Panc1 (cell line): ENCODE measurements at regions not wholly inside any gene's neighbourhood (a gene's known extent, or its start where the extent isn't known, plus 50 kb on each side); places are given as distances from the start of the nearest gene placed in this dataset.

Experiments used
- ATAC-seq: fragments of 200-7000 bp; cut with Tn5 transposase; 2 replicates; pipeline ENCODE4 v1.9.1; 2020; ENCODE audit warnings: mild to moderate bottlenecking, moderate library complexity
- BruUV-seq: library from RNA; stranded (reverse); fragments of 400-500 nt; replicated peaks from 2 replicates; lab custom pipeline; 2021; lab: Mats Ljungman, UMichigan
- CTCF ChIA-PET: fragments of 300-600 bp; sonication (Branson Sonifier 250); formaldehyde crosslinking; loops from one replicate; lab custom pipeline; 2022; ENCODE audit warnings: antibody characterized with exemption; lab: Charles Lee
- POLR2A ChIA-PET: fragments of 300-600 bp; sonication (Branson Sonifier 250); formaldehyde crosslinking; loops from one replicate; lab custom pipeline; 2022; ENCODE audit warnings: antibody characterized with exemption; lab: Charles Lee
- DNase-seq: peaks from one replicate; pipeline ENCODE4 v3.0.0-alpha.2; 2010; ENCODE audit warnings: low read depth, low spot score
- H3K27ac ChIP-seq: 2 replicates; pipeline ENCODE4 v1.5.1; 2011; ENCODE audit warnings: mild to moderate bottlenecking, low read length, inconsistent platforms
- H3K27me3 ChIP-seq: fragments of 200-500 bp; sonication (Bioruptor generic); 2 replicates; pipeline ENCODE4 v1.6.0; 2014; ENCODE audit warnings: low read length, inconsistent platforms; ENCODE audit not compliant: control insufficient read depth, insufficient read depth
- H3K36me3 ChIP-seq: fragments of 200-500 bp; sonication (Bioruptor generic); 2 replicates; pipeline ENCODE4 v1.5.1; 2014; ENCODE audit warnings: inconsistent platforms, mild to moderate bottlenecking, low read length, moderate library complexity; ENCODE audit not compliant: control insufficient read depth, insufficient read depth
- H3K4me1 ChIP-seq: 2 replicates; pipeline ENCODE4 v1.5.1; 2011; ENCODE audit warnings: inconsistent platforms, mild to moderate bottlenecking, low read length, moderate library complexity; ENCODE audit not compliant: control insufficient read depth, insufficient read depth
- H3K4me3 ChIP-seq, 2 experiments: 2 replicates each; pipeline ENCODE4 v1.5.1; 2011 to 2012; ENCODE audit warnings: low read depth in 2 of 2, low read length in 2 of 2, mild to moderate bottlenecking in 2 of 2, inconsistent platforms in 1 of 2, moderate library complexity in 1 of 2
- H3K9me3 ChIP-seq: fragments of 200-500 bp; sonication (Bioruptor generic); 2 replicates; pipeline ENCODE4 v1.5.1; 2014; ENCODE audit warnings: low read depth, mild to moderate bottlenecking, inconsistent platforms, low read length, moderate library complexity; ENCODE audit not compliant: control insufficient read depth, insufficient read depth
- CTCF ChIP-seq: fragments of 450-650 bp; IDR thresholded peaks from 2 replicates; pipeline ENCODE4 v1.5.1; 2017; ENCODE audit warnings: mild to moderate bottlenecking
- POLR2AphosphoS5 ChIP-seq: IDR thresholded peaks from 2 replicates; pipeline ENCODE4 v1.6.1; 2012; ENCODE audit warnings: mild to moderate bottlenecking, low read depth, low read length, moderate library complexity
- SIN3A ChIP-seq: IDR thresholded peaks from 2 replicates; pipeline ENCODE4 v1.6.1; 2012; ENCODE audit warnings: low read depth, mild to moderate bottlenecking, low read length, moderate library complexity, borderline replicate concordance; ENCODE audit not compliant: insufficient read depth
- TCF7L2 ChIP-seq: IDR thresholded peaks from 2 replicates; pipeline ENCODE4 v1.6.1; 2011; ENCODE audit warnings: mild to moderate bottlenecking, low read depth, low read length, inconsistent platforms
- in situ Hi-C: cut with HindIII; loops from 2 replicates; pipeline ENCODE4 v1.10.0; 2016; ENCODE audit warnings: low sequenced_read_pairs, low pct_unique_long_range_greater_than_20kb
- intact Hi-C: fragments of 100-400 bp; cut with micrococcal nuclease; formaldehyde crosslinking; loops from one replicate; pipeline ENCODE4 v1.10.0; 2022; ENCODE audit not compliant: unreplicated experiment
- TF ChIP-seq, protein P1 (sequence below), 2 experiments: IDR thresholded peaks; 2 replicates each; pipeline ENCODE4 v1.6.1; 2011 to 2012; ENCODE audit warnings: low read depth in 2 of 2, control low read depth in 1 of 2, low read length in 1 of 2, mild to moderate bottlenecking in 1 of 2, moderate library complexity in 1 of 2; ENCODE audit not compliant: insufficient read depth in 1 of 2

- Histone ChIP-seq H3K4me1 (no peaks in the 10 kb centered on the region), H3K27ac (no peak overlapping the region), H3K36me3 (no peaks in the 10 kb centered on the region), H3K4me3 (no peak overlapping the region), H3K9me3 (no peaks in the 10 kb centered on the region), H3K27me3 (no peaks in the 10 kb centered on the region)
- no TSS peak for BruUV-seq
- TF ChIP-seq POLR2AphosphoS5: no peak
- no peak for TF ChIP-seq CTCF
- no peak for TF ChIP-seq TCF7L2
- TF ChIP-seq, protein P1, sequence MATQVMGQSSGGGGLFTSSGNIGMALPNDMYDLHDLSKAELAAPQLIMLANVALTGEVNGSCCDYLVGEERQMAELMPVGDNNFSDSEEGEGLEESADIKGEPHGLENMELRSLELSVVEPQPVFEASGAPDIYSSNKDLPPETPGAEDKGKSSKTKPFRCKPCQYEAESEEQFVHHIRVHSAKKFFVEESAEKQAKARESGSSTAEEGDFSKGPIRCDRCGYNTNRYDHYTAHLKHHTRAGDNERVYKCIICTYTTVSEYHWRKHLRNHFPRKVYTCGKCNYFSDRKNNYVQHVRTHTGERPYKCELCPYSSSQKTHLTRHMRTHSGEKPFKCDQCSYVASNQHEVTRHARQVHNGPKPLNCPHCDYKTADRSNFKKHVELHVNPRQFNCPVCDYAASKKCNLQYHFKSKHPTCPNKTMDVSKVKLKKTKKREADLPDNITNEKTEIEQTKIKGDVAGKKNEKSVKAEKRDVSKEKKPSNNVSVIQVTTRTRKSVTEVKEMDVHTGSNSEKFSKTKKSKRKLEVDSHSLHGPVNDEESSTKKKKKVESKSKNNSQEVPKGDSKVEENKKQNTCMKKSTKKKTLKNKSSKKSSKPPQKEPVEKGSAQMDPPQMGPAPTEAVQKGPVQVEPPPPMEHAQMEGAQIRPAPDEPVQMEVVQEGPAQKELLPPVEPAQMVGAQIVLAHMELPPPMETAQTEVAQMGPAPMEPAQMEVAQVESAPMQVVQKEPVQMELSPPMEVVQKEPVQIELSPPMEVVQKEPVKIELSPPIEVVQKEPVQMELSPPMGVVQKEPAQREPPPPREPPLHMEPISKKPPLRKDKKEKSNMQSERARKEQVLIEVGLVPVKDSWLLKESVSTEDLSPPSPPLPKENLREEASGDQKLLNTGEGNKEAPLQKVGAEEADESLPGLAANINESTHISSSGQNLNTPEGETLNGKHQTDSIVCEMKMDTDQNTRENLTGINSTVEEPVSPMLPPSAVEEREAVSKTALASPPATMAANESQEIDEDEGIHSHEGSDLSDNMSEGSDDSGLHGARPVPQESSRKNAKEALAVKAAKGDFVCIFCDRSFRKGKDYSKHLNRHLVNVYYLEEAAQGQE (IDR thresholded peaks at IDR 0.05; ENCODE audit: insufficient read depth in 1 of 2, low read depth in 2 of 2, low read length in 1 of 2): no peak
- TF ChIP-seq SIN3A: no peak
- intact Hi-C loops: no loop called here
- in situ Hi-C loops: no loop called here
- DNase-seq: no peak
- ATAC-seq: no peak
- CTCF ChIA-PET: no interaction called here
- POLR2A ChIA-PET: no interaction called here
These were observed 985.6 kb upstream of the HS3ST1 start for GRCh38 chr4:12414181-12414812.

- intact Hi-C loops: no loop called here
- BruUV-seq: no TSS peak
- H3K4me3 ChIP-seq: no peak overlapping the region
- DNase-seq (no peak), ATAC-seq (no peak)
- H3K4me1 ChIP-seq: no peaks in the 10 kb centered on the region
- no peaks in the 10 kb centered on the region for H3K9me3 ChIP-seq
- H3K27me3 ChIP-seq: no peaks in the 10 kb centered on the region
- CTCF ChIA-PET: no interaction called here
- POLR2A ChIA-PET: no interaction called here
- H3K27ac ChIP-seq: no peak overlapping the region
- no peaks in the 10 kb centered on the region for H3K36me3 ChIP-seq
- in situ Hi-C loops: no loop called here
- TF ChIP-seq, protein P1 (IDR thresholded peaks at IDR 0.05; ENCODE audit: insufficient read depth in 1 of 2, low read depth in 2 of 2, low read length in 1 of 2): no peak
- no peak for TF ChIP-seq TCF7L2
- no peak for TF ChIP-seq SIN3A
- TF ChIP-seq POLR2AphosphoS5: no peak
- no peak for TF ChIP-seq CTCF
These were observed 982.4 kb upstream of the HS3ST1 start for GRCh38 chr4:12411072-12411471.
